ENCODE measurements at regions not wholly inside any gene's neighbourhood (a gene's known extent, or its start where the extent isn't known, plus 50 kb on each side); places are given as distances from the start of the nearest gene placed in this dataset.
A peak's percentile ranks its signal among the peaks of the same experiment; 100 is the strongest.

GRCh38 chr7:86970986-86971385 lies 88.5 kb downstream of the ELAPOR2 start:
- DNase-seq: no peak

GRCh38 chr7:86970547-86970946 lies 88.9 kb downstream of the ELAPOR2 start:
- no peak for DNase-seq

- DNase-seq: no peak
These were observed 89.6 kb downstream of the ELAPOR2 start for GRCh38 chr7:86969865-86970264.

- no peak for DNase-seq
These were observed 90.8 kb downstream of the ELAPOR2 start for GRCh38 chr7:86968618-86969017.

- DNase-seq: no peak
These were observed 92.5 kb downstream of the ELAPOR2 start for GRCh38 chr7:86966916-86967315.

GRCh38 chr7:86965727-86966120 lies 93.7 kb downstream of the ELAPOR2 start:
- DNase-seq: no peak

- no peak for DNase-seq
These were observed 94.3 kb downstream of the ELAPOR2 start for GRCh38 chr7:86964973-86965726.

GRCh38 chr7:86963599-86964230 lies 95.7 kb downstream of the ELAPOR2 start:
- DNase-seq: no peak

- DNase-seq: no peak
These were observed 96.8 kb downstream of the ELAPOR2 start for GRCh38 chr7:86962623-86963022.

GRCh38 chr7:86961686-86962085 lies 97.8 kb downstream of the ELAPOR2 start:
- peak; percentile 32 for DNase-seq

- no peak for DNase-seq
These were observed 101.1 kb downstream of the ELAPOR2 start for GRCh38 chr7:86958380-86958779.

GRCh38 chr7:86956567-86956966 lies 102.9 kb downstream of the ELAPOR2 start:
- no peak for DNase-seq

- no peak for DNase-seq
These were observed 103.5 kb downstream of the ELAPOR2 start for GRCh38 chr7:86955895-86956503.

GRCh38 chr7:86954971-86955370 lies 104.5 kb downstream of the ELAPOR2 start:
- DNase-seq: no peak

GRCh38 chr7:86953653-86954336 lies 105.7 kb downstream of the ELAPOR2 start:
- no peak for DNase-seq

GRCh38 chr7:86953219-86953618 lies 106.2 kb downstream of the ELAPOR2 start:
- DNase-seq: no peak

GRCh38 chr7:86951895-86952294 lies 107.6 kb downstream of the ELAPOR2 start:
- DNase-seq: no peak

GRCh38 chr7:86950944-86951343 lies 108.5 kb downstream of the ELAPOR2 start:
- no peak for DNase-seq

GRCh38 chr7:86950360-86950759 lies 109.1 kb downstream of the ELAPOR2 start:
- no peak for DNase-seq

- no peak for DNase-seq
These were observed 109.6 kb downstream of the ELAPOR2 start for GRCh38 chr7:86949779-86950260.

- DNase-seq: no peak
These were observed 110.2 kb downstream of the ELAPOR2 start for GRCh38 chr7:86949052-86949778.

- DNase-seq: peak; percentile 79
These were observed 111.5 kb downstream of the ELAPOR2 start for GRCh38 chr7:86947929-86948328.

- no peak for DNase-seq
These were observed 116.0 kb downstream of the ELAPOR2 start for GRCh38 chr7:86943447-86943846.
